OCI-LY7 (cell line): ENCODE measurements at regions not wholly inside any gene's neighbourhood (a gene's known extent, or its start where the extent isn't known, plus 50 kb on each side); places are given as distances from the start of the nearest gene placed in this dataset. TPM values are rescaled to one million over a fixed set of nuclear protein-coding genes. Genes with fewer than 3 reads are reported as not detected.

Source experiments
- BruUV-seq: library from RNA; stranded (reverse); fragments of 400-500 nt; replicated peaks from 2 replicates; lab custom pipeline; 2021; lab: Mats Ljungman, UMichigan
- CTCF ChIA-PET: fragments of 300-600 bp; sonication (Branson Sonifier 250); formaldehyde crosslinking; loops from one replicate; lab custom pipeline; 2022; ENCODE audit warnings: antibody characterized with exemption; ENCODE audit not compliant: unreplicated experiment; lab: Charles Lee
- POLR2A ChIA-PET: fragments of 300-600 bp; sonication (Branson Sonifier 250); formaldehyde crosslinking; loops from one replicate; lab custom pipeline; 2022; ENCODE audit warnings: antibody characterized with exemption; lab: Charles Lee
- DNase-seq: peaks from one replicate; pipeline ENCODE4 v3.0.0-alpha.2; 2015; ENCODE audit warnings: low spot score
- H2AFZ ChIP-seq: fragments of 200-600 bp; sonication (generic), shearing (Covaris generic); 2 replicates; pipeline ENCODE4 v1.6.1; 2014; ENCODE audit warnings: mild to moderate bottlenecking, antibody characterized with exemption, low read length, moderate library complexity
- H3K27ac ChIP-seq: fragments of 200-600 bp; sonication (generic); 2 replicates; pipeline ENCODE4 v1.5.1; 2014; ENCODE audit warnings: mixed run types, low read depth, mild to moderate bottlenecking, moderate library complexity, low read length, inconsistent platforms; ENCODE audit not compliant: poor library complexity, severe bottlenecking
- H3K36me3 ChIP-seq: fragments of 200-600 bp; sonication (generic); 2 replicates; pipeline ENCODE4 v1.6.1; 2014; ENCODE audit warnings: mild to moderate bottlenecking, antibody characterized with exemption, low read length, moderate library complexity, mixed read lengths; ENCODE audit not compliant: insufficient read depth
- H3K4me1 ChIP-seq: fragments of 200-600 bp; sonication (generic); 2 replicates; pipeline ENCODE4 v1.5.1; 2014; ENCODE audit warnings: mild to moderate bottlenecking, low read length; ENCODE audit not compliant: insufficient read depth, poor library complexity, severe bottlenecking
- H3K4me2 ChIP-seq: fragments of 200-600 bp; sonication (generic); 2 replicates; pipeline ENCODE4 v1.6.1; 2014; ENCODE audit warnings: mild to moderate bottlenecking, low read length
- H3K4me3 ChIP-seq: fragments of 200-600 bp; sonication (generic); 2 replicates; pipeline ENCODE4 v1.5.1; 2014; ENCODE audit warnings: mild to moderate bottlenecking, low read depth, low read length; ENCODE audit not compliant: poor library complexity, severe bottlenecking
- H3K79me2 ChIP-seq: fragments of 200-600 bp; sonication (generic); 2 replicates; pipeline ENCODE4 v1.6.1; 2016; ENCODE audit warnings: low read depth, mild to moderate bottlenecking, low read length, moderate library complexity, mixed read lengths; ENCODE audit not compliant: insufficient read depth
- H3K9me2 ChIP-seq: fragments of 200-600 bp; sonication (generic); 2 replicates; pipeline ENCODE4 v1.6.1; 2016; ENCODE audit warnings: mild to moderate bottlenecking, low read length, mixed read lengths; ENCODE audit not compliant: insufficient read depth
- H3K9me3 ChIP-seq: fragments of 200-600 bp; sonication (generic); 2 replicates; pipeline ENCODE4 v1.6.1; 2014; ENCODE audit warnings: mild to moderate bottlenecking, mixed run types, low read length, mixed read lengths
- H4K20me1 ChIP-seq: fragments of 200-600 bp; sonication (generic); 2 replicates; pipeline ENCODE4 v1.6.1; 2014; ENCODE audit warnings: mild to moderate bottlenecking, antibody characterized with exemption, low read length, moderate library complexity, mixed read lengths; ENCODE audit not compliant: insufficient read depth
- EZH2phosphoT487 ChIP-seq: fragments of 200-600 bp; sonication (generic); IDR thresholded peaks from 2 replicates; pipeline ENCODE4 v1.6.1; 2018; ENCODE audit warnings: low read depth, borderline replicate concordance, mild to moderate bottlenecking, mixed run types, antibody characterized with exemption, low read length, moderate library complexity, mixed read lengths
- intact Hi-C: fragments of 100-400 bp; cut with micrococcal nuclease; formaldehyde crosslinking; loops from one replicate; pipeline ENCODE4 v1.10.0; 2022; ENCODE audit not compliant: unreplicated experiment
- small RNA-seq: library from RNA; depleted of rRNA; stranded (forward); fragments of <200 nt; gene quantifications from one replicate; pipeline ENCODE3, GENCODE V24; 2014
- TF ChIP-seq, protein P1 (sequence below): fragments of 200-600 bp; sonication (generic); conservative IDR thresholded peaks from 2 replicates; pipeline ENCODE4 v1.5.1; 2014; ENCODE audit warnings: mild to moderate bottlenecking, antibody characterized with exemption, low read length, moderate library complexity, mixed read lengths

DNA sequence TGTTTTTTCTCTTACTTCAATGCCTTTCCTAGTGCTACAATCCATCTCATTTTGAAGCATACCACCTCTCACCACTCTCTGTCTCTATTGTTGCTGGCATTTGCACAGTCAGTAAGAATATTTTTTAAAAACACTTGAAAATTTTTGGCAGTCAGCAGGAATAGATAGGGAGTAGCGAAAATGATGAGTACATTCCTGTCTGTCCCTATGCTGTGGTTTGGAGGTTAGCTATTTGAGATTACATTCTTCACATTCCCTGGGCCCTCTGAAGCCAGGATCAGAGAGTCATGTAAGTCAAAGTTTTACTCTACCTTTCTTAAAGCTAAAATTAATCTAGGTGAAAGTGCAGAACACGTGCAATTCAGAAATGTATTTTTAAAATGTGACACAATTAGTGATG is 53.0 kb upstream of the MAGI2 start:
- no peaks in the 10 kb centered on the region for H3K36me3 ChIP-seq
- no peak for TF ChIP-seq EZH2phosphoT487
- TF ChIP-seq, protein P1, sequence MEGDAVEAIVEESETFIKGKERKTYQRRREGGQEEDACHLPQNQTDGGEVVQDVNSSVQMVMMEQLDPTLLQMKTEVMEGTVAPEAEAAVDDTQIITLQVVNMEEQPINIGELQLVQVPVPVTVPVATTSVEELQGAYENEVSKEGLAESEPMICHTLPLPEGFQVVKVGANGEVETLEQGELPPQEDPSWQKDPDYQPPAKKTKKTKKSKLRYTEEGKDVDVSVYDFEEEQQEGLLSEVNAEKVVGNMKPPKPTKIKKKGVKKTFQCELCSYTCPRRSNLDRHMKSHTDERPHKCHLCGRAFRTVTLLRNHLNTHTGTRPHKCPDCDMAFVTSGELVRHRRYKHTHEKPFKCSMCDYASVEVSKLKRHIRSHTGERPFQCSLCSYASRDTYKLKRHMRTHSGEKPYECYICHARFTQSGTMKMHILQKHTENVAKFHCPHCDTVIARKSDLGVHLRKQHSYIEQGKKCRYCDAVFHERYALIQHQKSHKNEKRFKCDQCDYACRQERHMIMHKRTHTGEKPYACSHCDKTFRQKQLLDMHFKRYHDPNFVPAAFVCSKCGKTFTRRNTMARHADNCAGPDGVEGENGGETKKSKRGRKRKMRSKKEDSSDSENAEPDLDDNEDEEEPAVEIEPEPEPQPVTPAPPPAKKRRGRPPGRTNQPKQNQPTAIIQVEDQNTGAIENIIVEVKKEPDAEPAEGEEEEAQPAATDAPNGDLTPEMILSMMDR = no peak
- H3K4me1 ChIP-seq = no peaks in the 10 kb centered on the region
- H3K79me2 ChIP-seq = no peaks in the 10 kb centered on the region
- intact Hi-C loops = no loop called here
- H3K9me2 ChIP-seq = no peaks in the 10 kb centered on the region
- ChIA-PET POLR2A (no interaction called here), CTCF (no interaction called here)
- H2AFZ ChIP-seq = no peak overlapping the region
- no peak overlapping the region for H3K4me3 ChIP-seq
- no TSS peak for BruUV-seq
- no peak overlapping the region for H3K27ac ChIP-seq
- H3K9me3 ChIP-seq = no peaks in the 10 kb centered on the region
- H3K4me2 ChIP-seq = no peak overlapping the region
- DNase-seq = no peak
- no peaks in the 10 kb centered on the region for H4K20me1 ChIP-seq

DNA sequence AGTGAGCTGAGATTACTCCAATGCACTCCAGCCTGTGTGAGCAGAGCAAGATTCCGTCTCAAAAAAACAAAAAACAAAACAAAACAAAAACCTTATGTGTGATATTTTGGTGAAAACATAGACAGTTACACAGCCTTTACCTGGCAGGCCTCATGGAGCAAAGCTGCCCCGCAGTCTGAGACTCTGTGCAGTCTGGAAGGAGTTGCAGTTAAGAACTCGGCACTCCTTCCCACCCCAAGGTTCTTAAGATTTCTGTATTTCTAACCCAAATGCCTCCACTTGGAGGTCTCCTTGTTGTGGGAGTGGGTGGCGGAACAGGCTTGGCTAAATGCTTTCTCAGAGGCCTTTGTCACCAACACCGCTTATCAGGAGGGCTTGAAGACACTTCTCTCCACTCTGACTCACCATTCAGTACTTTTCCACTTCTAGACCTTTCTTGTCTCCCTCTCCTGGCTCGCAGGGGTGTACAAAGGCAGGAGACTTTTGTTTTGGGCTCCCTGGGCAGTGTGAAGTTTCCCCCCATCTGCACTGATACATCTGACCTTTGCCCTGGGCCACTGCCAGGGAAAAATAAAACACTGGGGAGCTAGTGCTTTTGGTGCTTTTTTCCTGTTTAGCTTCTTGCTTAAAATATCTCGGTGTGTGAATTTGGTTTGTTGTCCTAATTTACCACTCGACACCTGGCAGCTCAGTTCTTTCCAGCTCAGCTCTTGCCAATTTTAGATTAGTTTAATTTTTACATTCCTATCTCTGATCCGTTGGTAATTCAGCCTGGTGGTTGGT is 51.3 kb upstream of the MAGI2 start:
- Histone ChIP-seq H3K9me2 (no peaks in the 10 kb centered on the region), H2AFZ (no peak overlapping the region), H3K79me2 (no peaks in the 10 kb centered on the region), H3K27ac (no peak overlapping the region), H3K36me3 (no peaks in the 10 kb centered on the region), H3K9me3 (no peaks in the 10 kb centered on the region), H3K4me1 (no peaks in the 10 kb centered on the region), H3K4me3 (no peak overlapping the region), H3K4me2 (no peak overlapping the region), H4K20me1 (no peaks in the 10 kb centered on the region)
- TF ChIP-seq, protein P1 = no peak
- TF ChIP-seq EZH2phosphoT487 = no peak
- CTCF ChIA-PET = no interaction called here
- no peak for DNase-seq
- BruUV-seq = no TSS peak
- POLR2A ChIA-PET = no interaction called here
- intact Hi-C loops = no loop called here

Small RNA genes lying in the stretch of these regions (small RNA-seq; reads per million reads assigned to genes)
- not detected for gene RNA5SP234
- not detected for gene RNU6-849P
